GM18870 (cell line): ENCODE measurements at regions not wholly inside any gene's neighbourhood (a gene's known extent, or its start where the extent isn't known, plus 50 kb on each side); places are given as distances from the start of the nearest gene placed in this dataset.

Experiments used
- ATAC-seq: cut with Tn5 transposase; IDR thresholded peaks from one replicate; pipeline ENCODE4 v1.9.1; 2021; ENCODE audit warnings: moderate library complexity; ENCODE audit not compliant: unreplicated experiment

DNA sequence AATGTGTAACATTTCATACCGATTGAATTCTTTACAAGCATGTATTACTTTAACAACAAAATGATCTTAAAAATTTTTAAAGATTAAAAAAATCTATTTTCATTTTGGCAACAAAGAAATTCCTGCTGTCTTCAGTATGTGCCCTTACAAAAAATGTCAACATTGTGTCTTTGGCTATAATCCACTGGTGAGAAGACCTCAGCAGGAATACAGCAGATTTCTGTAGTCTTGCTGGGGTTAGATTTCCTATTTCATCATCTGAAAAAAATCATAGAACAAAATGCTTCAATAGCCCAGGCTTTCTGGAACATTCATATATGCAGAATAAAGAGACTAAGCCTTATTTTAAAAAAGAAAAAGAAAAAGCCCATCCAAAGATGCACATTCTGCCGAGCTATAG is 129.1 kb upstream of the CA10 start:
- no peak for ATAC-seq

DNA sequence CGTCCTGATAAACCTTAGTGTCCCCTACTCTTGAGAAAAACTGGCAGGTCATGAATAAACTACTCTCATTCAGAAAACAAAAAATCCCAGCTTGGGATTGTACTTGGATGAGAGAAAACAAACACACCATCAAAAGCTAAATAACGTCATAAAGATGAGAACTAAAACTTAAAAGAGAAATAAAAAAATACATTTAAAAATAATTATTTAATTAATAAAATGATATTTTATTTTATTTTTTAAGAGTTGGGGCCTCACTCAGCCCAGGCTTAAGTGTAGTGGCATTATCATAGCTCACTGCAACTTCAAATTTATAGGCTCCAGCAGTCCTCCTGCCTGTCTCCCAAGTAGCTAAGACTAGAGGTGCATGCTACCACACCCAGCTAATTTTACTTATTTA is 125.4 kb upstream of the CA10 start:
- no peak for ATAC-seq

DNA sequence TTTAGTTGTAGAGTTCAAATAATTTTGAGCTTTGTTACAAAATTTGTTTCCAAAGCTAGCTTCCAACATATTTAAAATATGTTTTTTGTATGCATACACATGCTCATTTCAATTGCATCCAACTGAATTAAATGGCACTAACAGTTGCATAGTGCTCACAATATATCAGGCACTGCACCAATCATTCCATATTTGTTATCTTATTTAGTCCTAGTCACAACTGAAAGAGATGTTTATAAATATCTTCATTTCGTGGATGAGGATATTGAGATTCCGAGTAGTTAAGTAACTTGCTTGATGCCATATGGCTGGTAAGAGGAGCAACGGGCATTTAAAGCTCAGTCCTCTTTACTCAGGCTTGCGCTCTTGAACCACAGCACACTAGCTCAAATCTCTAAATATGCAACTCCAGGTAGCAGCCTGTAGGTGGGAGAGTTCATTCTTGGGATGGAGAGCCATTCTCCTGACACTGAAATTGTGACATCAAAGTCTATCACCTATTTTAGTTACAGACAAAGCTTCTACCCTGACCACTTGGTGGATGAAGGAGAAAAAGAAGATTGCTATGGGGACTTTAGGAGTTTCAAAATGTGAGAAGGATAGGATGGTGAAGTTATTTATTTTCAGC is 118.0 kb upstream of the CA10 start:
- ATAC-seq: no peak

DNA sequence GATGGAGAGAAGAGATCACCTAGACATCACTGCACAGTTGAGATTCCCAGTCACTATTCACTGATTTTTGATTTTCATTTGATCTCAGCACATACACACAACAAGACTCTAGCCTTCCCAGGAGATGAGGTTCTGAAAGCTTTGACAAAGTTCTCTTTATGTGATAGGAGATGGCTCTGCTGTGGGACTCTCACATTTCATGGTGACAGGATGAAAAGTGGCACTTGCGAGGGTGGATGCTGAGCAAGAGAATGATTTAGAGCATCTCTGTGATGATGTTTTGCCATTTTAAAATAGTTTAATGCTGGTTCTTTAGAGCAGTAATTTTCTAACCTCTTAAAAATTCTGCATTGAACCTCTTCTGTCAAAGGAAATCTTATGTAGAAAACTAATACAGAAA is 113.3 kb upstream of the CA10 start:
- no peak for ATAC-seq

DNA sequence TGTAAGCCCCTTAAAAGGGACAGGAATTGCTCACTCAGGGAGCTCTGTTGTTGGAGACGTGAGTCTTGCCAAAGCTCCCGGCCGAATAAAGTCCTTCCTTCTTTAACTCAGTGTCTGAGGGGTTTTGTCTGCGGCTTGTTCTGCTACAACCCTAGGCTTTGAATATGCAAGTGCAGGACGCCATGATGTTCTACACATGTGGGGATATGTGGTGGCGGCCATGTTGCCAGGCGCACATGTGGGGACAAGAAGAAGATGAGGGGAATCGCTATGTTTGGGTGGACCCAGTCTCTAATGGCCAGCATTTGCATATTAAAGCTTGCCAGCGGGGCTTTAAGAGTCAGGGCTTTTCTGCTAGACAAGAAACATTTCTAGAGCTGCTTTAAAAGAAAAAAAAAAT is 96.8 kb upstream of the CA10 start:
- ATAC-seq: no peak

DNA sequence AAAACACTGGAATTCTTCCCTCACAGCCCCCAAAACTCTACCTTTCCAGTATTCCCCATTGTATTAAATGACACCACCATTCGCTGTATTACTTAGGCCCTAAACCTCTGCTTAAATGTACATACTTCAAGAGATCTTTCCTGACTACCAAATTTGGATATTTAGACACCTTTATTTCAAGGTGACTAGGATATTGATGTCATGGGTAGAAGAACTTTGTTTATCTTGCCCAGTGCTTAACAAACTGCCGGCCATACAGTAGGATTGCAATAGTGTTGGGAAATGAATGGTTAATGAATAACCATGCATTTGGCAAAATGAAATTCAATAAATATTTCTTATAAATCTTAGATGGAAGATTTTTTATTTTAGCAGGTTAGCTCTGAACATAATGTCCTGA is 86.2 kb upstream of the CA10 start:
- ATAC-seq: no peak

DNA sequence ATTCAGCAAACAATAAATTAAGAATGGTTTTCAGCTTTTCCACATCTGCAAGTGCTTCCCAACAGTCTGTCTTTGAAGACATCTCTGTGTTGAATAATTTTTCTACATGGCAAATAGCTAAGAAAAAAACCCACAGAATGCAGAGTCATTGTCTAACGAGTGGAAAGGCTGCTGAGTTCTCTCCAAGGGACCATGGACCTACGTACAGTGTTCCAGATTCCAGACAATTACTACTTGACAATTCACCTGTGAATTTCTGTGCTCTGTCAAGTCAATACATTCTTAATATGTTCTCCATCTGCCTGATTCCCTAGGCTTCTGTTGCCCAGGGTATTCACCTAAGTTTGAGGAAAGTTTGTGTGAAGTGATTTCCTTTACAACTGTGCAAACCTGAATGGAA is 83.8 kb upstream of the CA10 start:
- ATAC-seq: no peak

DNA sequence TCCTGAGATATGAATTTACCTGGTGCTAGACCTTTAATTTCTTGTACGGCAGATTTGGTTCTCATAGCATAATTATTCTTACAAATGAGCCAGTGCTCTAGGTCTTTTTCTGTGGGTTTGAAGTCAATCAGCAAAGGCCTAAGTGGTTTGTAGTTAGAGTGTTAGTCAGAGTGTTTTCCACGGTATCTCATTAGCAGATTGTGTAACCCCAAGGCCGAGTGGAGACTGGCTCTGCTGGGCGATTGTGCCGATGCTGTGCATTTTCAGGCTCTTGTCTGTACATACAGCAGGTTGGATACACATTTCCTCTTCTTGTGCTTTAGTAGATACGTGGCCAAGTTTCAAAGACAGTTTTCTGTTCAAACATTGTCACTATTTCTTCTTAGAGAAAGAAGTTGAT is 78.6 kb upstream of the CA10 start:
- ATAC-seq: no peak

DNA sequence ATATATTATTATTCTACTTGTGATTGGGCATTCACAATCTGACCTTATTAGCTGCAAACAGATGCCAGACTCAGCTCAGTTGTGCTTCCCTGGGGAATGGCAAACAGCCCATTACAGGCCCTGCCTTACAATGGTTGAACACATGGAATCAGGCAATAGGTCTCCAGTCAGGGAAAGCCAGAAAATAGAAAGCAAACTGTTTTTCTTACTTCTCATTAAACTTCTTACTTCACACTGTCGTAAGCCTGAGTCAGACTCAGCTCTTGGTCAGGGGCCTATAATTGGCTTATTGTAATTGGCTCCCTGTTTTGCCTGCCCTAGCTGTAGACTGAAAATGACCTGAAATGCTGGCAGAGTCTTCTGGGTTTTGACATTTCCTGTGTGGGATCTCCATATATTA is 77.0 kb upstream of the CA10 start:
- no peak for ATAC-seq

DNA sequence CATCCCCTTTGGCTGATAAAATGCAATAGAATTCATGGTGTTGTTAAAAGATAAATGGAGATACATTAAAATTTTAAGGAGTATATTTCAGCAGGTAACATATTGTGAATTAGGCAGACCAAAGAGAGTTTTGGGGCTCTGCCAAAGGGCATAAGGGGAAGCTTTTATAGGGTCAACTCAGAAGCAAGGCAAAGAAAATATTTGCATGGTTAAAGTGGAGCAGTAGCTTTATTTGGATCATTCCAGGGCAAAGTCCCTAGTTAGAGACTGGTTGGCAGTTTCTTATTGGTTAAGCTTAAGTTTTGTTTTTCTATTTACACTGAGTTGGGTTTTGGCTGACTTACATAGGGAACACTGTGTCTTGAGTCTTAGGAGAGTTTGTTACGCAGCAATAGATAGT is 75.1 kb upstream of the CA10 start:
- no peak for ATAC-seq

DNA sequence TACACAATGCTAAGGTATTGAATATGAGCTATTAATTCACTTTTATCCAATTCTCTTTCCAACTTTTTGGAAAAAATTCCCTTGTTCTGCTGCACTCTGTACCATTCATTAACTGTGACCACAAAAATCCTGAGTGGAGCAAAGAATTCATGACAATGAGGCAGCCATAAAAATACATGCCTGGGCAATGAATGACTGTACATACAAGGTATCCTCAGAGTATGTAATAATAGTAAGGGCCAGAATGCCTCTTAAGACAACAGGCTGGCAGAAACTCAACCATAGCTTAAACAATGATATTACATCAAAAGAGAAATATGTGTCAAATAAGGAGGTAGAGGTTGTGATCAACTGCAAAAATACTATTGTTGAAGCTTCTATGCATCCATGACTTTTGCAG is 74.7 kb upstream of the CA10 start:
- no peak for ATAC-seq

DNA sequence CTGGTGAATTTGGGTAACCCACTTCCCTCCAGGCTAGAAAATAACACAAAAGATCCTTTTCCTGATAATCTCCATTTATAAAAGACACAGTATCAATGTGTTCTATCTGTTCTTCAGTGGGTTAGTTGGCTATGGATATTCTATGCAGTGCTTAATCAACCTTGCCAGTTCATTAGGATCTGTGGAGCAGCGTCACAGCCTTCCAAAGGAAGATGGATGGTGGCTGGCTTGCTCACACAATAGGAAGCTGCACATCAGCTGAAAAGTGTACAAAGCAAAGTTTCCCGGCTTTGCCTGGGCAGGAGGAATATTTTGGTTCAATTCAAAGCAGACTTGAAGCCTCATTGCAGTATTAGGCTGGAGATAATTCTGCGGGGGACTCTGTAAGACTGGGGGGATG is 70.3 kb upstream of the CA10 start:
- ATAC-seq: no peak

DNA sequence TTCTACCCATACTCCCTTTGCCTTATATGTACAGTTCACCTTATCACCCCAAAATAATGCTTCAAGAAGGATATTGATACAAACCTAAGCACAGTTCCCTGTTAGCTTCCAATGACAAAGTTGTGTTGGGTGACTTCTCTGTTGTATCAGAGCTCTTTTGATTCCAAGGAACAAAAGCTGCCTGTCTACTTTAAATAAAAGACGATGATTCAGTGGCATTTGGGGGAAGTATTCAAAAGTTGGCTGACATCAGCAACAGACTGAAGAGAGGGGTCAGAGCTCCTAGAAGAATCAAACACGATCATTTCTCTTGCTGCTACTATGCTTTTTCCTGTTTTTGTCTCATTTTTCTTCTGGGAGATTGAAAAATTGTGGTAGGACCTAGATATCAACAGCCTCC is 69.4 kb upstream of the CA10 start:
- no peak for ATAC-seq

DNA sequence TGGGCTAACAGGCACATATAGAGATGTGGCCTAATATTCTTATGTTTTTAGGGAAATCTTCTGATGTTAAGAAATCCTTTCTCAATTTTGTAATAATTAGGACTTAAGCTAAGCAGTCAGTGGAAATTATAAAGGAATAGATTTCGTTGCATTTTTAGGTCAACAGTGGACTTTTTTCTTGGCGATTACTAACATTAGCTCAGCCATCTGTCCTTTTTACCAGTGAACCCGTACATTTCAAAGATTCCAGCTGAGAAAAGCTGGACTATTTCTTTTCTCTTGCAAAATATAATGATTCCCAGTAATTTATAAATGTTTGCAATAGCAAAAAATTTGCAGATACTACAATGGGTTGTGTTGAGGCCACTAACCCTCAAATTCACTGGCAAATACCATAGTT is 54.9 kb upstream of the CA10 start:
- no peak for ATAC-seq

DNA sequence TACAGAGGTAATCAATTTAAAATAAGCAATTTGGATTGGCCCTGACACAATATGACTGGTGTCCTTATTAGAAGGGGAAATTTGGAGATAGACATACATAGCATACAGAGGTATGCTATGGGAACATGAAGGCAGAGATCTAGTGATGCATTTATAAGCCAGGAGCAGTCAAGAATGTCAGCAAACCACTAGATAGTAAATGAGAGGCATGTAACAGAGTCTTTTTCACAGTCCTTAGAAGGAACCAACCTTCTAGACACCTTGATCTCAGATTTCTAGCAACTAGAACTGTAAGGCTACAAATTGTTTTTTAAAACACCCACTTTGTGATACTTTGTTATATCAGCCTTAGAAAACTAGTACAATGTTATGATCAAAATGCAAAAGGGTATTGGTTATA is 54.3 kb upstream of the CA10 start:
- no peak for ATAC-seq

DNA sequence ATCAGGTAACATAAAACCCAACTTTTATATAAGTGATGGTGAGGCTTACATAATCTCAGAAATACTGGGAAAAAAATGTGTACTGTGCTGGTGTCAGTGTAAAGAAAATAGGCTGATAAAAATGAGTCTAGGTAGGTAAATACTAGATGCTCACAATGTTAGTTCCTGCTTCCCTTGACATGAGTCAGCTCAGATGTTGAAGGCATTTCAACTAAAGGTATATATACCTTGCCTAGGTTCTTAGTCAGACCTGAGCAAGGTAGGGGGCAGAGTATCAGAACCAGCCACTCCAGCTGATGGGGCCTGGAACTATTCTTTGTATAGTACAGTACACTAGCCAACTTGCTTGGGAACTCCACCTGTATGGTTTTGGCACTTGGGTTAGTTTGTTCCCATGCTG is 51.0 kb upstream of the CA10 start:
- no peak for ATAC-seq
